CD14-positive monocyte (primary cell): ENCODE measurements at regions not wholly inside any gene's neighbourhood (a gene's known extent, or its start where the extent isn't known, plus 50 kb on each side); places are given as distances from the start of the nearest gene placed in this dataset.

Source experiments
- DNase-seq, 3 donors: peaks; one replicate each; pipeline ENCODE4 v3.0.0-alpha.2; 2011 to 2022
- H2AFZ ChIP-seq: 2 replicates; pipeline ENCODE4 v1.6.0; 2012; ENCODE audit warnings: mild to moderate bottlenecking, low read depth, low read length, inconsistent platforms; ENCODE audit not compliant: insufficient read depth, poor library complexity, severe bottlenecking
- H3K27ac ChIP-seq, 2 donors: 1 replicate in 1 of 2; 2 replicates in 1 of 2; pipeline ENCODE4 v1.5.1; 2012 to 2013; ENCODE audit warnings: low read length in 2 of 2, control low read depth in 1 of 2, inconsistent platforms in 1 of 2, low read depth in 1 of 2, mild to moderate bottlenecking in 1 of 2
- H3K27me3 ChIP-seq, 2 donors: one replicate each; pipeline versions ENCODE4 v1.6.0 to v1.6.1; 2011 to 2013; ENCODE audit warnings: low read length in 2 of 2; ENCODE audit not compliant: control insufficient read depth in 2 of 2, insufficient read depth in 2 of 2
- H3K36me3 ChIP-seq, 2 donors: replicated peaks in 1 of 2; 1 replicate in 1 of 2; 2 replicates in 1 of 2; pipeline versions ENCODE4 v1.5.1 to v1.6.1; 2012 to 2013; ENCODE audit warnings: low read length in 2 of 2, control low read depth in 1 of 2, inconsistent platforms in 1 of 2, mild to moderate bottlenecking in 1 of 2; ENCODE audit not compliant: insufficient read depth in 2 of 2, control insufficient read depth in 1 of 2
- H3K4me1 ChIP-seq, 2 donors: 1 replicate in 1 of 2; 2 replicates in 1 of 2; pipeline versions ENCODE4 v1.5.1 to v1.6.1; 2012 to 2013; ENCODE audit warnings: low read length in 2 of 2, control low read depth in 1 of 2, inconsistent platforms in 1 of 2, mild to moderate bottlenecking in 1 of 2, moderate library complexity in 1 of 2; ENCODE audit not compliant: insufficient read depth in 2 of 2, control insufficient read depth in 1 of 2
- H3K4me2 ChIP-seq: replicated peaks from 2 replicates; pipeline ENCODE3; 2012; ENCODE audit warnings: low read length, moderate library complexity, mild to moderate bottlenecking; ENCODE audit not compliant: poor library complexity, severe bottlenecking; ENCODE audit errors: extremely low read depth
- H3K4me3 ChIP-seq, 3 experiments: fragments of 200-600 bp in 1 of 3; sonication (generic) in 1 of 3; replicated peaks in 1 of 3; 1 replicate in 2 of 3; 2 replicates in 1 of 3; pipeline ENCODE4 v1.5.1; 2011 to 2013; ENCODE audit warnings: low read length in 3 of 3, mild to moderate bottlenecking in 3 of 3, control low read depth in 2 of 3, low read depth in 2 of 3, inconsistent platforms in 1 of 3, moderate library complexity in 1 of 3
- H3K79me2 ChIP-seq: 2 replicates; pipeline ENCODE4 v1.6.0; 2012; ENCODE audit warnings: mild to moderate bottlenecking, control low read depth, inconsistent platforms, low read length, moderate library complexity; ENCODE audit not compliant: insufficient read depth
- H3K9ac ChIP-seq: 2 replicates; pipeline ENCODE4 v1.6.0; 2017; ENCODE audit warnings: low read length, mild to moderate bottlenecking; ENCODE audit not compliant: insufficient read depth, poor library complexity, severe bottlenecking
- H3K9me3 ChIP-seq, 2 donors: replicated peaks in 1 of 2; 1 replicate in 1 of 2; 2 replicates in 1 of 2; pipeline versions ENCODE4 v1.5.1 to v1.6.1; 2012 to 2013; ENCODE audit warnings: low read length in 2 of 2, control low read depth in 1 of 2; ENCODE audit not compliant: control insufficient read depth in 1 of 2, insufficient read depth in 1 of 2
- H4K20me1 ChIP-seq: 2 replicates; pipeline ENCODE4 v1.6.0; 2012; ENCODE audit warnings: mild to moderate bottlenecking, low read length, control low read depth, moderate library complexity; ENCODE audit not compliant: insufficient read depth
- H3K27ac Mint-ChIP-seq, 7 donors: one replicate each; pipeline ENCODE4 v1.8.0; 2020; ENCODE audit warnings: mild to moderate bottlenecking in 7 of 7, mixed read lengths in 7 of 7, moderate library complexity in 6 of 7, inconsistent platforms in 2 of 7
- H3K27me3 Mint-ChIP-seq, 3 donors: one replicate each; pipeline ENCODE4 v1.8.0; 2021 to 2022; ENCODE audit warnings: low read depth in 3 of 3, mild to moderate bottlenecking in 3 of 3, mixed read lengths in 3 of 3, moderate library complexity in 3 of 3, inconsistent platforms in 1 of 3
- H3K36me3 Mint-ChIP-seq, 2 donors: one replicate each; pipeline ENCODE4 v1.8.0; 2020; ENCODE audit warnings: mixed read lengths in 2 of 2, inconsistent platforms in 1 of 2, mild to moderate bottlenecking in 1 of 2
- H3K4me1 Mint-ChIP-seq: one replicate; pipeline ENCODE4 v1.8.0; 2020; ENCODE audit warnings: mild to moderate bottlenecking, mixed read lengths
- H3K4me3 Mint-ChIP-seq, 2 donors: one replicate each; pipeline ENCODE4 v1.8.0; 2020; ENCODE audit warnings: mild to moderate bottlenecking in 2 of 2, mixed read lengths in 2 of 2, moderate library complexity in 1 of 2
- H3K9me3 Mint-ChIP-seq, 7 donors: one replicate each; pipeline ENCODE4 v1.8.0; 2020 to 2022; ENCODE audit warnings: mixed read lengths in 7 of 7, mild to moderate bottlenecking in 6 of 7, moderate library complexity in 6 of 7, inconsistent platforms in 2 of 7
- CTCF ChIP-seq: fragments of 200-600 bp; IDR thresholded peaks from one replicate; pipeline ENCODE4 v1.8.0; 2022; ENCODE audit warnings: antibody characterized with exemption, mild to moderate bottlenecking
- WGBS: methylation state at CpG from one replicate; pipeline ENCODE4 v1.1.5; 2013; ENCODE audit warnings: missing lambda C conversion rate; ENCODE audit not compliant: insufficient coverage; 5-methylcytosine and 5-hydroxymethylcytosine counted together
- intact Hi-C, 2 donors: fragments of 100-400 bp; cut with micrococcal nuclease; formaldehyde crosslinking; loops; one replicate each; pipeline versions ENCODE4 v1.15.0 to v1.15.1; 2023

DNA sequence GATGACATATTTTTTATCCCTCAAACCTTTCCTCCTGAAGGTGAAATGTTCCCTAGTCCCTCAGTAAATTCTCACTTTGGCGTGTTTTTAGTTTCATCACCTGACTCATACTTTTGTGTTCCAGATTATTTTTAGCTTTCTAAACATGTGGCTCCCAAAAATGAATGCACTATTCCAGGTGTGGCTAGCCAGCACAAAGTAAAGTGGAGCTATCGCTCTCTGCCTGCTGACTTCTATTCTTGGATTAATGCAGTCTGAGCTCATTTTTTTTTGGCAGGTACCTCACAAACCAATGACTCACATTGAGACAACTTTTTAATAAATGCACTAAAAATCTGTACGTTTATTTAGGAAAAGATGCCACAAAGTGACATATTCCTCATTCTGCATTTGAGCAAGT, 58.8 kb upstream of the LANCL2 start:
- no peak for DNase-seq
- no peak overlapping the region for H2AFZ ChIP-seq
- Mint-ChIP-seq H3K27ac (no peak overlapping the region), H3K27me3 (peaks cover 0 to 5% (median 4%) of the 10 kb centered on the region in 3 donors), H3K4me3 (no peak overlapping the region), H3K9me3 (peaks cover 3 to 7% (median 4%) of the 10 kb centered on the region in 7 donors), H3K4me1 (no peaks in the 10 kb centered on the region), H3K36me3 (no peaks in the 10 kb centered on the region)
- no peak overlapping the region for H3K4me3 ChIP-seq
- no peaks in the 10 kb centered on the region for H3K79me2 ChIP-seq
- 94% methylated on average over 2 of the region's 3 CpGs for WGBS
- no peaks in the 10 kb centered on the region for H3K27me3 ChIP-seq
- intact Hi-C loops, result no loop called here
- H3K9me3 ChIP-seq, result peaks cover 6 to 11% of the 10 kb centered on the region in 2 donors
- no peaks in the 10 kb centered on the region for H3K36me3 ChIP-seq
- no peaks in the 10 kb centered on the region for H3K4me1 ChIP-seq
- H3K27ac ChIP-seq, result no peak overlapping the region
- TF ChIP-seq CTCF, result no peak
- no peak overlapping the region for H3K9ac ChIP-seq
- no peaks in the 10 kb centered on the region for H4K20me1 ChIP-seq
- H3K4me2 ChIP-seq, result no peak overlapping the region

DNA sequence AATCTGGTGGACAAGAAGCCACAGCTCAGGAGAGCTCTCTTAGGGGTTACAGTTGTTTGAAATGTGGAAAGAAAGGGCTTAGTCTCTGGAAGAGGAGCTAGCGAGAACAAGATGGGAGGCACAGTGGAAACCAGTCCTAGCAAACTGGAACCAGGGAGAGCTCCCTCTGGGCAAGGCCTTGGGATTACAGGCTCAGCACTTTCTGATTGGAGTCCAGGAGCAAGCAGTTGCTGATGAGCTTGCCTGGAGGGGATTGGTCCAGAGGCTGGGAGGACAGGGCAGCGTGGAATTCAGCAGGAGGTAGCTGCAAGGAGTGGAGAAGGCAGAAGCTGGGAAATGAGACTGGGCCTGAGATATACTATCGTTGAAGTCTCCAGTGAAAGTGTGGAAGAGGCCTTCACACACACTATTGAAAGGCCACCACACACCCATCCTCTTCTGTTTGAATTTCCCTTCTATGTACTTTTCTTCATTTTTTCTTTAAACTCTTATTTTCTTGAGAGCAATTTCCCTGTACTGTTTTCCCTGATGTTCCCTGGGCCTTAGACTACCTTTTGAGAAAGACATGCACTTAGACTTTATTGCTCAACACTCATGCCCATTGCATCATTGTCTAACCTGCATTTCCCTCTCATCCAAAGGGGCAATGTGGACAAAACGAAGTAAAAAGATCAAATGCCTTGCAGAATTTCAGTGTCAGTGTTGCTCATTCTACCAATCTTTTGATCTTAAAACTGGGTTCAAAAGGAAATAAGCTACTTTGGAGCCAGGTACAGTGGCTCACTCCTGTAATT, 57.8 kb upstream of the LANCL2 start:
- no peak for DNase-seq
- no peak for TF ChIP-seq CTCF
- no peaks in the 10 kb centered on the region for H3K4me1 Mint-ChIP-seq
- no peak overlapping the region for H2AFZ ChIP-seq
- no peak overlapping the region for H3K4me3 ChIP-seq
- no peaks in the 10 kb centered on the region for H4K20me1 ChIP-seq
- H3K27me3 Mint-ChIP-seq, result peaks cover 0 to 4% (median 4%) of the 10 kb centered on the region in 3 donors
- H3K4me2 ChIP-seq, result no peak overlapping the region
- H3K27ac Mint-ChIP-seq, result no peak overlapping the region
- H3K36me3 Mint-ChIP-seq, result no peaks in the 10 kb centered on the region
- no peak overlapping the region for H3K4me3 Mint-ChIP-seq
- no peaks in the 10 kb centered on the region for H3K79me2 ChIP-seq
- H3K9me3 ChIP-seq, result peaks cover 6 to 11% of the 10 kb centered on the region in 2 donors
- no peaks in the 10 kb centered on the region for H3K27me3 ChIP-seq
- H3K4me1 ChIP-seq, result no peaks in the 10 kb centered on the region
- WGBS, result 80% methylated on average over 2 of the region's 4 CpGs
- peaks cover 3 to 8% (median 5%) of the 10 kb centered on the region in 7 donors for H3K9me3 Mint-ChIP-seq
- H3K9ac ChIP-seq, result no peak overlapping the region
- intact Hi-C loops, result no loop called here
- no peaks in the 10 kb centered on the region for H3K36me3 ChIP-seq
- H3K27ac ChIP-seq, result no peak overlapping the region
